ENCODE measurements at regions not wholly inside any gene's neighbourhood (a gene's known extent, or its start where the extent isn't known, plus 50 kb on each side); places are given as distances from the start of the nearest gene placed in this dataset.

GRCh38 chr6:74073429-74073828, 377.4 kb downstream of the CD109 start:
- H3K4me2 ChIP-seq, result no peak overlapping the region
- H3K27ac Mint-ChIP-seq, result no peak overlapping the region
- TF ChIP-seq EZH2phosphoT487 (IDR thresholded peaks at IDR 0.05), result no peak
- TF ChIP-seq, protein P1, sequence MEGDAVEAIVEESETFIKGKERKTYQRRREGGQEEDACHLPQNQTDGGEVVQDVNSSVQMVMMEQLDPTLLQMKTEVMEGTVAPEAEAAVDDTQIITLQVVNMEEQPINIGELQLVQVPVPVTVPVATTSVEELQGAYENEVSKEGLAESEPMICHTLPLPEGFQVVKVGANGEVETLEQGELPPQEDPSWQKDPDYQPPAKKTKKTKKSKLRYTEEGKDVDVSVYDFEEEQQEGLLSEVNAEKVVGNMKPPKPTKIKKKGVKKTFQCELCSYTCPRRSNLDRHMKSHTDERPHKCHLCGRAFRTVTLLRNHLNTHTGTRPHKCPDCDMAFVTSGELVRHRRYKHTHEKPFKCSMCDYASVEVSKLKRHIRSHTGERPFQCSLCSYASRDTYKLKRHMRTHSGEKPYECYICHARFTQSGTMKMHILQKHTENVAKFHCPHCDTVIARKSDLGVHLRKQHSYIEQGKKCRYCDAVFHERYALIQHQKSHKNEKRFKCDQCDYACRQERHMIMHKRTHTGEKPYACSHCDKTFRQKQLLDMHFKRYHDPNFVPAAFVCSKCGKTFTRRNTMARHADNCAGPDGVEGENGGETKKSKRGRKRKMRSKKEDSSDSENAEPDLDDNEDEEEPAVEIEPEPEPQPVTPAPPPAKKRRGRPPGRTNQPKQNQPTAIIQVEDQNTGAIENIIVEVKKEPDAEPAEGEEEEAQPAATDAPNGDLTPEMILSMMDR (IDR thresholded peaks at IDR 0.05), result no peak
- no peak for TF ChIP-seq EZH2 (IDR thresholded peaks at IDR 0.05)
- H3K9me3 Mint-ChIP-seq, result no peaks in the 10 kb centered on the region
- H3K9ac ChIP-seq, result no peak overlapping the region
- no peak overlapping the region for H3K4me3 ChIP-seq
- H3K4me3 Mint-ChIP-seq, result no peak overlapping the region
- H3K79me2 ChIP-seq (ENCODE audit: low read depth), result no peaks in the 10 kb centered on the region
- H3K4me1 Mint-ChIP-seq, result no peaks in the 10 kb centered on the region
- no peak overlapping the region for H2AFZ ChIP-seq (replicated peaks)
- no peaks in the 10 kb centered on the region for H4K20me1 ChIP-seq (ENCODE audit: low read depth)
- H3K27me3 Mint-ChIP-seq (ENCODE audit: insufficient read depth, low read depth), result no peaks in the 10 kb centered on the region
- no peaks in the 10 kb centered on the region for H3K27me3 ChIP-seq
- H3K9me3 ChIP-seq (ENCODE audit: low read depth), result no peaks in the 10 kb centered on the region
- no peaks in the 10 kb centered on the region for H3F3A ChIP-seq (ENCODE audit: low read depth)
- no peaks in the 10 kb centered on the region for H3K36me3 ChIP-seq
- no peaks in the 10 kb centered on the region for H3K4me1 ChIP-seq
- no peaks in the 10 kb centered on the region for H3K36me3 Mint-ChIP-seq
- DNase-seq (ENCODE audit: low spot score), result no peak
- no peak overlapping the region for H3K27ac ChIP-seq

- H4K20me1 ChIP-seq (ENCODE audit: low read depth), result no peaks in the 10 kb centered on the region
- Mint-ChIP-seq H3K27ac (no peak overlapping the region), H3K27me3 (ENCODE audit: insufficient read depth, low read depth) (peaks cover 2% of the 10 kb centered on the region), H3K9me3 (no peaks in the 10 kb centered on the region), H3K36me3 (no peaks in the 10 kb centered on the region), H3K4me1 (no peaks in the 10 kb centered on the region), H3K4me3 (no peak overlapping the region)
- H3K9me3 ChIP-seq (ENCODE audit: low read depth), result no peaks in the 10 kb centered on the region
- H3K4me3 ChIP-seq, result no peak overlapping the region
- H3F3A ChIP-seq (ENCODE audit: low read depth), result no peaks in the 10 kb centered on the region
- H3K27ac ChIP-seq, result no peak overlapping the region
- no peaks in the 10 kb centered on the region for H3K4me1 ChIP-seq
- H3K79me2 ChIP-seq (ENCODE audit: low read depth), result no peaks in the 10 kb centered on the region
- no peak overlapping the region for H3K4me2 ChIP-seq
- TF ChIP-seq, protein P1 (IDR thresholded peaks at IDR 0.05), result no peak
- TF ChIP-seq EZH2 (IDR thresholded peaks at IDR 0.05), result no peak
- TF ChIP-seq EZH2phosphoT487 (IDR thresholded peaks at IDR 0.05), result no peak
- no peaks in the 10 kb centered on the region for H3K27me3 ChIP-seq
- H2AFZ ChIP-seq (replicated peaks), result no peak overlapping the region
- H3K9ac ChIP-seq, result no peak overlapping the region
- DNase-seq (ENCODE audit: low spot score), result no peak
- no peaks in the 10 kb centered on the region for H3K36me3 ChIP-seq
These were observed 375.2 kb downstream of the CD109 start for GRCh38 chr6:74071214-74071613.

DNA sequence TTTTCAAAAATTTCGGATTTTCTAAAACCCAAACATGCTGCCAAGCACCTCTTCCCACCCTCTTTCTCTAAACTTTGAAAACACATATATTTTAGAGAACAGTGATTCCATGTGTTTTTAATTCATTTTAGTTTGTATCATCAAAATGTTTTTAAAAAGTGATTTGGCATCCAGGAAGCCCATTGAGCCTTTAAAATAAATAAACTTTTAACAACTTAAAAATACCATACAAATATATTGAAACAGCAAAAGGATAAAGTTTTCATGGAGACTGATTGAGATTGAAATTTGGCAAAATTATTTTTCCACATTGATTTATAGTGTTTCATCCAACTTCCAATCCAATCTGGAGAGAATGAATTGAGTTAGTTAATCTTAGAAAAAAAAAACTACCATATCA, 374.7 kb downstream of the CD109 start:
- no peaks in the 10 kb centered on the region for H3K36me3 ChIP-seq
- H3K27me3 Mint-ChIP-seq (ENCODE audit: insufficient read depth, low read depth), result peaks cover 3% of the 10 kb centered on the region
- no peaks in the 10 kb centered on the region for H3K79me2 ChIP-seq (ENCODE audit: low read depth)
- no peak overlapping the region for H3K4me3 Mint-ChIP-seq
- no peak overlapping the region for H2AFZ ChIP-seq (replicated peaks)
- H3K9ac ChIP-seq, result no peak overlapping the region
- H4K20me1 ChIP-seq (ENCODE audit: low read depth), result no peaks in the 10 kb centered on the region
- no peaks in the 10 kb centered on the region for H3K4me1 ChIP-seq
- DNase-seq (ENCODE audit: low spot score), result no peak
- H3K27me3 ChIP-seq, result no peaks in the 10 kb centered on the region
- H3K4me2 ChIP-seq, result no peak overlapping the region
- no peak overlapping the region for H3K27ac Mint-ChIP-seq
- H3K4me3 ChIP-seq, result no peak overlapping the region
- TF ChIP-seq EZH2phosphoT487 (IDR thresholded peaks at IDR 0.05) (no peak), EZH2 (IDR thresholded peaks at IDR 0.05) (no peak)
- TF ChIP-seq, protein P1 (IDR thresholded peaks at IDR 0.05), result no peak
- no peaks in the 10 kb centered on the region for H3K36me3 Mint-ChIP-seq
- H3K9me3 ChIP-seq (ENCODE audit: low read depth), result no peaks in the 10 kb centered on the region
- no peaks in the 10 kb centered on the region for H3K4me1 Mint-ChIP-seq
- no peaks in the 10 kb centered on the region for H3F3A ChIP-seq (ENCODE audit: low read depth)
- H3K9me3 Mint-ChIP-seq, result no peaks in the 10 kb centered on the region
- no peak overlapping the region for H3K27ac ChIP-seq
